ENCODE measurements at regions not wholly inside any gene's neighbourhood (a gene's known extent, or its start where the extent isn't known, plus 50 kb on each side); places are given as distances from the start of the nearest gene placed in this dataset.

- H3K27me3 ChIP-seq (ENCODE audit: control insufficient read depth, insufficient read depth, low read length), result no peaks in the 10 kb centered on the region
- no peak for TF ChIP-seq CTCF (IDR thresholded peaks at IDR 0.05; ENCODE audit: insufficient read depth, low read depth, low read length)
- no peak overlapping the region for H3K4me3 ChIP-seq (ENCODE audit: low read depth, low read length)
- no peaks in the 10 kb centered on the region for H3K36me3 ChIP-seq (ENCODE audit: control insufficient read depth, insufficient read depth, low read length)
- ChIA-PET CTCF (no interaction called here), POLR2A (no interaction called here)
- no peak for DNase-seq (ENCODE audit: low read depth)
Measured at GRCh38 chr3:27935492-27935891, 213.4 kb upstream of the EOMES start.

GRCh38 chr3:27939521-27939920, 217.4 kb upstream of the EOMES start:
- H3K4me3 ChIP-seq (ENCODE audit: low read depth, low read length), result no peak overlapping the region
- no peaks in the 10 kb centered on the region for H3K27me3 ChIP-seq (ENCODE audit: control insufficient read depth, insufficient read depth, low read length)
- POLR2A ChIA-PET, result no interaction called here
- no peak for DNase-seq (ENCODE audit: low read depth)
- no peaks in the 10 kb centered on the region for H3K36me3 ChIP-seq (ENCODE audit: control insufficient read depth, insufficient read depth, low read length)
- CTCF ChIA-PET, result interaction anchor here (0.8 kb wide), 1 partner anchor 9 kb away, joined by 3 read pairs; no protein-coding TSS in a partner anchor
- TF ChIP-seq CTCF (IDR thresholded peaks at IDR 0.05; ENCODE audit: insufficient read depth, low read depth, low read length), result no peak

GRCh38 chr3:27939940-27940339, 217.8 kb upstream of the EOMES start:
- H3K4me3 ChIP-seq (ENCODE audit: low read depth, low read length), result no peak overlapping the region
- TF ChIP-seq CTCF (IDR thresholded peaks at IDR 0.05; ENCODE audit: insufficient read depth, low read depth, low read length), result no peak
- ChIA-PET POLR2A (no interaction called here), CTCF (interaction anchor here (0.8 kb wide), 1 partner anchor 10 kb away, joined by 3 read pairs; no protein-coding TSS in a partner anchor)
- no peak for DNase-seq (ENCODE audit: low read depth)
- no peaks in the 10 kb centered on the region for H3K36me3 ChIP-seq (ENCODE audit: control insufficient read depth, insufficient read depth, low read length)
- H3K27me3 ChIP-seq (ENCODE audit: control insufficient read depth, insufficient read depth, low read length), result no peaks in the 10 kb centered on the region

- H3K36me3 ChIP-seq (ENCODE audit: control insufficient read depth, insufficient read depth, low read length), result no peaks in the 10 kb centered on the region
- ChIA-PET POLR2A (no interaction called here), CTCF (interaction anchor here (0.5 to 1.2 kb wide), 3 partner anchors 34 to 385 kb away, joined by 3 to 4 read pairs (median 3); no protein-coding TSS in a partner anchor)
- no peaks in the 10 kb centered on the region for H3K27me3 ChIP-seq (ENCODE audit: control insufficient read depth, insufficient read depth, low read length)
- no peak for DNase-seq (ENCODE audit: low read depth)
- H3K4me3 ChIP-seq (ENCODE audit: low read depth, low read length), result no peak overlapping the region
- TF ChIP-seq CTCF (IDR thresholded peaks at IDR 0.05; ENCODE audit: insufficient read depth, low read depth, low read length), result 0 out of 2 replicates have a peak, but pooled peaks have one; percentile 19
Measured at GRCh38 chr3:27943106-27943505, 221.0 kb upstream of the EOMES start.

- ChIA-PET POLR2A (no interaction called here), CTCF (no interaction called here)
- Histone ChIP-seq H3K4me3 (ENCODE audit: low read depth, low read length) (no peak overlapping the region), H3K27me3 (ENCODE audit: control insufficient read depth, insufficient read depth, low read length) (no peaks in the 10 kb centered on the region), H3K36me3 (ENCODE audit: control insufficient read depth, insufficient read depth, low read length) (no peaks in the 10 kb centered on the region)
- DNase-seq (ENCODE audit: low read depth), result no peak
- TF ChIP-seq CTCF (IDR thresholded peaks at IDR 0.05; ENCODE audit: insufficient read depth, low read depth, low read length), result no peak
Measured at GRCh38 chr3:27945229-27945628, 223.1 kb upstream of the EOMES start.
